HG03175 (cell line): ENCODE measurements at regions not wholly inside any gene's neighbourhood (a gene's known extent, or its start where the extent isn't known, plus 50 kb on each side); places are given as distances from the start of the nearest gene placed in this dataset.
"Not testable (repeated sequence)": the region's sequence is repeated elsewhere in the genome, so short reads cannot be mapped to it uniquely, and the experiment has no call there.

Experiments used
- ATAC-seq: cut with Tn5 transposase; IDR thresholded peaks from one replicate; pipeline ENCODE4 v1.9.1; 2021; ENCODE audit warnings: mild to moderate bottlenecking, moderate library complexity; ENCODE audit not compliant: unreplicated experiment

GRCh38 chr14:82011460-82011859 lies 477.8 kb upstream of the SEL1L start:
- no peak for ATAC-seq

GRCh38 chr14:82029038-82029437 lies 495.4 kb upstream of the SEL1L start:
- no peak for ATAC-seq

- no peak for ATAC-seq
Observed at GRCh38 chr14:82035397-82035796, 501.7 kb upstream of the SEL1L start.

DNA sequence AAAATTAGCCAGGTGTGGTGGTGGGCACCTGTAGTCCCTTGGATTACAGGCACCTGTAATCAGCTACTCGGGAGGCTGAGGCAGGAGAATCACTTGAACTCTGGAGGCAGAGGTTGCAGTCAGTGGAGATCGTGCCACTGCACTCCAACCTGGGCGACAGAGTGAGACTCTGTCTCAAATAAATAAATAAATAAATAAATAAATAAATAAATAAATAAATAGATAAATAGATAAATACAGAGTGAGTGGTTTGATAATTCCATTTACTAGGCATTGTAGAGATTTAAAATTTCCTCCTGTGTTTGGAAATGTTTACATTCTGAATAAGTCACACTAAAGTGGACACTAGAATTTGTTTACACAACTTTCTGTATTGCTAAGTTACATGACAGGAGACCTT lies 504.4 kb upstream of the SEL1L start:
- ATAC-seq, result not testable (repeated sequence)

GRCh38 chr14:82045339-82045738 lies 511.7 kb upstream of the SEL1L start:
- no peak for ATAC-seq

- ATAC-seq, result peak; percentile 58
Observed at GRCh38 chr14:82046512-82047226, 513.0 kb upstream of the SEL1L start.

GRCh38 chr14:82047777-82048470 lies 514.3 kb upstream of the SEL1L start:
- peak; percentile 62 for ATAC-seq

DNA sequence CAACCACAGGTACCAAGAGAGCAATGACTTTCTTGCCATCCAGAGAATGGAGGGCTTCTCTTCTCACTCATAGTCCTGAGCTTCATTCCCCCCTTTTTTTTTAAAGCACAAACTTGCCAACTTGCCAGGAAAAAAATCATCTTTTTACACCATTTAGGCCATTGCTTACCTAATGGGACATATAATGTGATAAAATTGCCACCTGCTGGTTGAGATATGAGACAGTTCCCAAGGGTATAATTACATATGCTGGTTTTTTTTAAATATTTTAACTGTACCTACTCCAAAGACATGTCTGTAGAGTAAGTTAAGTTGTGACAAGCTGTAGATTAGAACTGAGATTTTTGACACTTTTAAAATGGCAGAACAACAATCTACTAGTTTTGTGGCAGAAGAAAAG lies 519.1 kb upstream of the SEL1L start:
- ATAC-seq, result no peak

- no peak for ATAC-seq
Observed at GRCh38 chr14:82055515-82056115, 522.0 kb upstream of the SEL1L start.

DNA sequence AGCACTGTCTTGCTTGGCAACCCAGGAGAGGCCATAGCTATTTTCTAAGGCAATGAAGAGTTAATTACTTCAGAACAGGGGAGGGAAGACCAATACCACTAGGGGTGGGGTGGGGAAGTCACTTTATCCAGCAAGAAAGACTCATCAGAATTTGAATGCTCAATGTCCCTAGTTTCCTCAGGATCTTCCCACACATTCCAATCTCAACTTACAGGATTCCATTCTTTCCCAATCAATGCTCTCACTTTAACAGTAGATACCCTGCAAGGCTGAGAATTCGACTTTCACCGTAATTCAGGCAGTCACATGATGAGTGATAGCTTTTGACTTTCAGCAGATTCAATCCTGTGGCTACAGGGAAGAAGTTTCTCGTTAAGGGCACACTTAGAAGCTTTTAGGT lies 526.6 kb upstream of the SEL1L start:
- ATAC-seq, result no peak

- no peak for ATAC-seq
Observed at GRCh38 chr14:82067221-82067875, 533.7 kb upstream of the SEL1L start.

DNA sequence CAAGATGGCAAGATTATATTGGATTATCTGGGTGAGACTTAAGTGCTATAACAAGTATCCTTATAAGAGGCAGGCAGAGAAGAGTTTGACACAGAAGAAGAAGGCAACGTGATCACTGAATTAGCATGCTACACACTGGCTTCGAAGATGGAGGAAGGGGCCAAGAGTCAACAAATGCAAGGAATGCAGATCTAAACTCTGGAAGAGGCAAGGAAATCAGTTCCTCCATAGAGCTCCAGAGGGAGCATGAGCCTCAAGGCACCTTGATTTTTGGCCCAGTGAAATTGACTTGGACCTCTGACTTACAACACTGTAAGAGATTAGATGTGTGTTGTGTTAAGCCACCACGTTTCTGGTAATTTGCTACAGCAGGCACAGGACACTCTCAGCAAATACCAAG lies 536.4 kb upstream of the SEL1L start:
- no peak for ATAC-seq

DNA sequence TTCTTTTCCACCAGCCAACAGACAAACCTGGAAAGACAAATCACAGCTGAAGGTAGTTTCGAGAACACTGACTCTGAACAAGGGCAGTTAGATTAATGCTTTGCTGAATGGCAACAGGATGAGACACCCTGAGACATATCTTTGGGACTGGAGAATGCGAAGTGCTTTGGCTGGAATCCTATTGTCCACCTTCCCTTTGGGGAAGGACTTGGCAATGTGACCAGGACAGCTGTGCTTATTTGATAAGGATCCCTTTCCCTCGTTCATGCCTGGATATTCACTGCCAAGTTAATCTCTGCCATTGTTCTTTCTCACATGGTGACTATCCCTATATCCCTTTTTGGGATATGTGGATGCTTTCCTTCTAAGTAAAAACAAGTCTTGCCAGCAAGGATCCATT lies 537.1 kb upstream of the SEL1L start:
- ATAC-seq, result no peak

DNA sequence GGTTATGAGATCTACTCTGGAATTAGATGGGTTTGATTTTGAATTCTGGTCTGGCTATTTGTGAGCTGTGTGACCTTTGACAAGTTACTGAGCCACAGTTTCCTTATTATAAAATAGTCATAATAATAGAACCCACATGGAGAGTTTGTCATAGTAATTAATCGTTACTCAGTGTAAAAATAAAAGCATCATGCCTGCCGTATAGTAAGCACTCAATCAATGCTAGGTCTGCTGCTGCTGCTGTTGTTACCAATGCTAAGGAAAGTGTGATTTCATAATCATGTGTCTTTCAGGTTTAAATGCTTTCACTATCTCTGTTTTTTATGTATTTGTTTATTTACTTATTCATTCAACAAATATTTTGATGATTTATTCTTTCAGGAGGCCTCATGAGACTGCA lies 539.9 kb upstream of the SEL1L start:
- no peak for ATAC-seq

DNA sequence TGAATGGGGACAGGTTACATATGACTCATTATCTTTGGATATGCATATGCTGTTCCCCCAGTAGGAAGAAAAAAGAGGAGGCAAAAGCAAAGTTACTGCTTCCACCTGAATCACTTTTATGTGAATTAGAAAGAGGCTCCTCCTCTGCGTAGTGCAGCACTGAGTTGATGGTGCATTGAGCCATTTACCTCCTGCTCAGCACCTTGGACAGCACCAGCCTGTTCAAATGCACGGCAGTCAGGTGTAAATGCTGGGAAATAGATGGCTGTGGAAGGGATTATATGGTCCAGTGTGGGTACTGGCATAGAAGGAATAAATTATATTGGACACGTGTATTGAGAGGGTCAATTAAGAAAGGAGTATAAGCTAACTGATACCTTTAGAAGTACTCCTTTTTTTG lies 541.9 kb upstream of the SEL1L start:
- no peak for ATAC-seq

GRCh38 chr14:82079553-82079952 lies 545.9 kb upstream of the SEL1L start:
- ATAC-seq, result no peak

DNA sequence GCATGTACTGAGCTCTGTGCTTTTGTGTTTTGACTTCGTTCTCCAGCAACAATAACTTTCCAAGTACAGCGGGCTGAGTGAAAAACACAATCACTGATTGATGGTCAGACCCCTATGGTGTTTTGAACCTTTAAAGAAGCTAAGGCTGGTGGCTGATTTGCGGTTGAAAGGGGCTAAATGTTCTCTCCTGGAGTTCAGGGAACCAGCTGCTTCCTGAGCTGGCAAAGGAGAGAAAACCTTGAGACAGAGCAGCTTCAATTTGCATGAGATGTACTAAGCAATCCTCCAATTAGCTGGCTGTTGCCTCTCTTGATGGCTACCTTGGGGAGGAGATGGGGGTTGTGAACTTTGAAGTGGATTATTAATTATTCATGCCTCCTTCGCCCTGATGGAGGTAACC lies 546.7 kb upstream of the SEL1L start:
- no peak for ATAC-seq

GRCh38 chr14:82084813-82085212 lies 551.2 kb upstream of the SEL1L start:
- no peak for ATAC-seq

DNA sequence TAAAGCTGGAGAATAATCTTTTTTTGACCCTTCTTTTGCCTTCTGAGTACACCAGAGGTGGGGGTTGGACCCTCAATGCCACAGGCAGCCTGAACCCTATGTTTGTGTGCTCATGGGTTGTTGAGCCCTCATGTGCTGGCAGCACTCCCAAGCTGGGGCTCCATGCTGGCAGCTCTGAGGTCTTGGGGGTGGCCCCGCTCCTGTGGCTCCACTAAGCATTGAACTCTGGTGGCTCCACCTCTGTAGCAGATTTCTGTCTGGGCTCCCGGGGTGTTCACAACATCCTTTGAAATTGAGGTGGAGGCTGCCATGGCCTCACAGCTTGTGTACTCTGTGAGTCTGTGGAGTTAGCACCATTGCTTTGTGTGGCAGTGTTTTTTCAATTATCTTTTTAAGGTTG lies 557.4 kb upstream of the SEL1L start:
- ATAC-seq, result no peak

- no peak for ATAC-seq
Observed at GRCh38 chr14:82094829-82095345, 561.2 kb upstream of the SEL1L start.

DNA sequence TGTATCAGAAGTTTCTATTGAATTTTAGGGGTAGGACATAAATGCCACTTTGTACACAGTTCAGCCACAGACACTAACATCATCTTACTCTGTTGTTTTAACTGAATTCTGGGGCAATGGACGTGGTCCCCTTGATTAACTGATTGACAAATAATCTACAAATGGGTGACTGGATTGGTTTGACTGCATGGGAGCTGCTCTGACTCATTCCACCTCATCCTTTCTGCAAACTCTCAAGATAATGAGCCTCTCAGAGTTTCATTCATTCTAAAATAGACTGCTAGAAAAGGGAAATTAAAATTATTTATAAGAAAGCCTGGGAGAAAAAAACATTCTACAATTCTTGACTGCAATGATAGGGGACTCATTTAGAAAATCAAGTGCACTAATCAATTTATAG lies 570.4 kb upstream of the SEL1L start:
- no peak for ATAC-seq
